Psoas muscle (tissue), 7 donors: ENCODE measurements at regions not wholly inside any gene's neighbourhood (a gene's known extent, or its start where the extent isn't known, plus 50 kb on each side); places are given as distances from the start of the nearest gene placed in this dataset.

Experiments used
- ATAC-seq, 4 donors: fragments of 200-7000 bp; cut with Tn5 transposase; one replicate each; pipeline ENCODE4 v1.9.1; 2020; ENCODE audit warnings: moderate library complexity in 3 of 4, mild to moderate bottlenecking in 2 of 4
- DNase-seq, 2 donors: peaks; one replicate each; pipeline ENCODE4 v3.0.0-alpha.2; 2020
- H3K27ac ChIP-seq: fragments of 200-600 bp; one replicate; pipeline ENCODE4 v1.8.0; 2022
- H3K27me3 ChIP-seq, 3 donors: fragments of 200-600 bp in 1 of 3; one replicate each; pipeline versions ENCODE4 v1.6.1 to v1.8.0; 2013 to 2022; ENCODE audit warnings: low read length in 2 of 3, mild to moderate bottlenecking in 2 of 3, moderate library complexity in 1 of 3; ENCODE audit not compliant: insufficient read depth in 3 of 3
- H3K36me3 ChIP-seq, 2 donors: fragments of 200-600 bp in 1 of 2; one replicate each; pipeline versions ENCODE4 v1.6.1 to v1.8.0; 2013 to 2022; ENCODE audit warnings: low read depth in 1 of 2, mild to moderate bottlenecking in 1 of 2, moderate library complexity in 1 of 2; ENCODE audit not compliant: insufficient read depth in 1 of 2
- H3K4me1 ChIP-seq: fragments of 200-600 bp; one replicate; pipeline ENCODE4 v1.8.0; 2022
- H3K4me3 ChIP-seq: fragments of 200-600 bp; one replicate; pipeline ENCODE4 v1.8.0; 2022; ENCODE audit warnings: mild to moderate bottlenecking
- H3K9me3 ChIP-seq: fragments of 200-600 bp; one replicate; pipeline ENCODE4 v1.8.0; 2022
- CTCF ChIP-seq: fragments of 200-600 bp; IDR thresholded peaks from one replicate; pipeline ENCODE4 v1.8.0; 2022; ENCODE audit warnings: antibody characterized with exemption
- WGBS, 3 donors: extraction: QIAGEN DNeasy Blood & Tissue Kit; methylation state at CpG; one replicate each; pipeline versions ENCODE4 v1.1.6 to v1.1.7; 2013; 5-methylcytosine and 5-hydroxymethylcytosine counted together
- intact Hi-C, 2 donors: fragments of 100-400 bp; cut with DNase I; formaldehyde crosslinking; loops; one replicate each; pipeline versions ENCODE4 v1.11.0 to v1.14.2; 2022
- donor health status: healthy with polysubstance abuse.
- donor health status: DM: no; HTN: no; CAD: no; lungs with moderate emphysema.
- donor health status: Bipolar disorder and iron deficiency.
- donor health status: healthy.
- donor health status: DM: yes; HTN: yes; CAD: no.
- donor health status: DM: no; HTN: no; CAD: no.
- donor health status: DM: yes; HTN: yes; CAD: no.

DNA sequence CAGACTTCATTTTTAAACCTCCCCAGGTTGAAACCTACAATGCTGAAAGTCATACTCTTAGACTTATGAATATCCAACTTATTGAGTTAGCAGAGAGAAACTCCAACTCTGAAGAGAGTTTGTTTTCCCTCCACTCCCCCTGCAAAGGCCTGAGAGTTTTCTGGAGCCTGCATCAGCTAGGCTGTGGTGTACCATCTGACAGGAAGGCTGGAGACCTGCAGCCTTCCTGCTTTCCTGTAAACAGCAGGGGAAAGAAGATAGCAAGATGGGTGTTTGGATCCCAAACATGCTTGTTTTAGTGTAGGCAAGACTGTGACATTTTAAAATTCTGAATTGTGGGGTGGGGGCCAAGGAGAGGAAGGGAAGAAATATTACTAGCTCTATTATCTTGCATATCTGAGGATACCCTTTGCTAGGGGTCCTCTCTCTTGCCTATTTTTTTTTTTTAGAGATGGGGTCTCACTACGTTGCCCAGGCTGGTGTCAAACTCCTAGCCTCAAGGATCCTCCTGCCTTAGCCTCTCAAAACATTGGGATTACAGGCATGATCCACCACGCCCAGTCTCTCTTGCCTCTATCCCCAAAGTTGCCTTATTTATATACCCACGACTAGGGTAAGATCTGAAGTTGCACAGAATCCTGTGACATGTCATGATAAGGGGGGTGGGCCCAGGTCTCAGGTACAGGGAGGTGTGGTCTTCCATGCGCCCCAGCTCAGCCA, 51.0 kb upstream of the USP3 start:
- DNase-seq (no peak), ATAC-seq (no peak)
- Histone ChIP-seq H3K4me3 (no peak overlapping the region), H3K27ac (no peak overlapping the region), H3K27me3 (no peaks in the 10 kb centered on the region), H3K4me1 (no peaks in the 10 kb centered on the region), H3K9me3 (no peaks in the 10 kb centered on the region), H3K36me3 (no peaks in the 10 kb centered on the region)
- TF ChIP-seq CTCF = no peak
- intact Hi-C loops = loop anchor here in 1 of 2 donors (10.0 kb wide), 1 partner anchor 99 kb away; no protein-coding TSS in a partner anchor
- 90 to 96% (median 91%) methylated on average over 4 of the region's 4 CpGs for WGBS, 3 donors

DNA sequence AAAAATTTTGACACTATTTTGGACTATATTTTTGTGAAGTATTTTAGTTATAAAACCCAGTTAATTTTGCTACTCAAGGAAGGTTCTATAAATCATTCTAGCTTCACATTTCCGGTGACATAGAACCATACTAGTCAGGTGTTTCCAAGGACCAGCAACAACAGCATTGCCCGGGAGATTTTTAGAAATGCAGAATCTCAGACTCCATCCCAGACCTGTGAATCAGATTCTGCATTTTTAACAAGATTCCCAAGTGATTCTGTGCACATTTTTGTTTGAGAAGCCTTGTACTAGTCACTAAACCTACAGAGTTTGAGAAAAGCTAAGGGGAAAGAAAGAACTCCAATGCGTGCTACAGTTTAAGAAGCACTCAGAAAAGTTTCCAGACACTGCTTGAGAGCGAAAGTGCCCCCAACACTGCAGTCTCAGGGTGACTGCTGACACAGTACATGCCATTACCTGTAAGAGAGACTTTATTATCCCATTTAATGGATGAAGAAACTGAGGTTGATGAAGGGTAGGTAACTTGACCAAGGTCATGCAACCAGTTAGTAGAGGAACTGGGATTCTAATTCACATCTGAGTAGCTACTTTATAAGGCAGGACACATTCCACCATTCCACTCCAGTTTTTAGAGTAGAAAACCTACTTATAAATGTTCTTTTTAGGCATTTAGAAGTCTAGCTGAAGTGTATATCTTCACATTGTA, 49.7 kb upstream of the USP3 start:
- intact Hi-C loops = loop anchor here in 1 of 2 donors (10.0 kb wide), 1 partner anchor 100 kb away; no protein-coding TSS in a partner anchor
- Histone ChIP-seq H3K4me3 (no peak overlapping the region), H3K4me1 (no peaks in the 10 kb centered on the region), H3K27ac (no peak overlapping the region), H3K9me3 (no peaks in the 10 kb centered on the region), H3K36me3 (no peaks in the 10 kb centered on the region), H3K27me3 (no peaks in the 10 kb centered on the region)
- no peak for TF ChIP-seq CTCF
- DNase-seq (no peak), ATAC-seq (no peak)
- 68 to 75% (median 72%) methylated on average over 4 of the region's 4 CpGs for whole genome bisulfite sequencing, 3 donors
